ENCODE measurements at regions not wholly inside any gene's neighbourhood (a gene's known extent, or its start where the extent isn't known, plus 50 kb on each side); places are given as distances from the start of the nearest gene placed in this dataset.

- Histone ChIP-seq H3K79me2 (ENCODE audit: control insufficient read depth, insufficient read depth, low read length) (no peaks in the 10 kb centered on the region), H3K4me1 (ENCODE audit: control insufficient read depth, extremely low read depth, insufficient read depth, low read length) (no peaks in the 10 kb centered on the region), H4K20me1 (replicated peaks; ENCODE audit: control insufficient read depth, extremely low read depth, insufficient read depth, low read length) (no peaks in the 10 kb centered on the region), H3K9ac (replicated peaks; ENCODE audit: extremely low read depth, insufficient read depth, low read length) (no peak overlapping the region), H3K9me3 (replicated peaks; ENCODE audit: control insufficient read depth, insufficient read depth, low read length) (no peaks in the 10 kb centered on the region), H3K4me2 (ENCODE audit: insufficient read depth, low read length) (no peak overlapping the region), H3K9me1 (replicated peaks; ENCODE audit: control insufficient read depth, extremely low read depth, insufficient read depth, low read length) (no peaks in the 10 kb centered on the region), H3K36me3 (ENCODE audit: control insufficient read depth in 2 of 2, extremely low read depth in 1 of 2, insufficient read depth in 2 of 2, low read length in 2 of 2) (no peaks in the 10 kb centered on the region), H3K4me3 (replicated peaks in 1 of 3; ENCODE audit: insufficient read depth in 1 of 3, low read depth in 1 of 3, low read length in 3 of 3) (no peak overlapping the region), H3K27ac (ENCODE audit: insufficient read depth, low read depth, low read length) (no peak overlapping the region), H3K27me3 (ENCODE audit: control insufficient read depth in 2 of 2, insufficient read depth in 2 of 2, low read length in 2 of 2) (no peaks in the 10 kb centered on the region), H2AFZ (ENCODE audit: low read depth, low read length) (no peak overlapping the region)
- DNase-seq (ENCODE audit: low read depth, low spot score) (no peak), FAIRE-seq (no peak)
- TF ChIP-seq POLR2AphosphoS5 (IDR thresholded peaks at IDR 0.05; ENCODE audit: insufficient read depth, low read depth, low read length): no peak
- TF ChIP-seq POLR2A (IDR thresholded peaks at IDR 0.05; ENCODE audit: low read depth, low read length): no peak
- no peak for TF ChIP-seq JUN (IDR thresholded peaks at IDR 0.05; ENCODE audit: borderline replicate concordance, insufficient read depth, insufficient read length, low read depth)
- no peak for TF ChIP-seq CTCF (IDR thresholded peaks at IDR 0.05; ENCODE audit: extremely low read depth in 1 of 2, insufficient read depth in 1 of 2, low read depth in 1 of 2, low read length in 2 of 2)
- TF ChIP-seq MYC (IDR thresholded peaks at IDR 0.05; ENCODE audit: low read depth, low read length): no peak
- no peak for TF ChIP-seq GATA2 (IDR thresholded peaks at IDR 0.05; ENCODE audit: insufficient read depth, insufficient read length, low read depth, low read length)
- CTCF ChIA-PET: no interaction called here
- dilution Hi-C loops (cut with MboI; ENCODE audit: extremely low pct_ligation_motif_present, low sequenced_read_pairs) (no loop called here), intact Hi-C loops (cut with micrococcal nuclease) (no loop called here)
- POLR2A ChIA-PET: no interaction called here
- BruUV-seq (replicated peaks): no TSS peak
These were observed 1556.6 kb upstream of the TMEFF2 start for GRCh38 chr2:193751299-193751698.

- CTCF ChIA-PET: no interaction called here
- intact Hi-C loops (cut with micrococcal nuclease): no loop called here
- no peaks in the 10 kb centered on the region for H3K27me3 ChIP-seq (ENCODE audit: control insufficient read depth in 2 of 2, insufficient read depth in 2 of 2, low read length in 2 of 2)
- dilution Hi-C loops (cut with MboI; ENCODE audit: extremely low pct_ligation_motif_present, low sequenced_read_pairs): no loop called here
- H2AFZ ChIP-seq (ENCODE audit: low read depth, low read length): no peak overlapping the region
- H3K4me1 ChIP-seq (ENCODE audit: control insufficient read depth, extremely low read depth, insufficient read depth, low read length): no peaks in the 10 kb centered on the region
- POLR2A ChIA-PET: no interaction called here
- no peak overlapping the region for H3K27ac ChIP-seq (ENCODE audit: insufficient read depth, low read depth, low read length)
- no peak overlapping the region for H3K4me3 ChIP-seq (replicated peaks in 1 of 3; ENCODE audit: insufficient read depth in 1 of 3, low read depth in 1 of 3, low read length in 3 of 3)
- H4K20me1 ChIP-seq (replicated peaks; ENCODE audit: control insufficient read depth, extremely low read depth, insufficient read depth, low read length): no peaks in the 10 kb centered on the region
- H3K79me2 ChIP-seq (ENCODE audit: control insufficient read depth, insufficient read depth, low read length): no peaks in the 10 kb centered on the region
- no peaks in the 10 kb centered on the region for H3K9me1 ChIP-seq (replicated peaks; ENCODE audit: control insufficient read depth, extremely low read depth, insufficient read depth, low read length)
- BruUV-seq (replicated peaks): no TSS peak
- no peaks in the 10 kb centered on the region for H3K36me3 ChIP-seq (ENCODE audit: control insufficient read depth in 2 of 2, extremely low read depth in 1 of 2, insufficient read depth in 2 of 2, low read length in 2 of 2)
- H3K9me3 ChIP-seq (replicated peaks; ENCODE audit: control insufficient read depth, insufficient read depth, low read length): no peaks in the 10 kb centered on the region
- H3K9ac ChIP-seq (replicated peaks; ENCODE audit: extremely low read depth, insufficient read depth, low read length): no peak overlapping the region
- TF ChIP-seq EZH2 (IDR thresholded peaks at IDR 0.05; ENCODE audit: borderline replicate concordance, low read depth, low read length, severe bottlenecking) (no peak), CTCF (IDR thresholded peaks at IDR 0.05; ENCODE audit: extremely low read depth in 1 of 2, insufficient read depth in 1 of 2, low read depth in 1 of 2, low read length in 2 of 2) (no peak), GATA2 (IDR thresholded peaks at IDR 0.05; ENCODE audit: insufficient read depth, insufficient read length, low read depth, low read length) (no peak), JUN (IDR thresholded peaks at IDR 0.05; ENCODE audit: borderline replicate concordance, insufficient read depth, insufficient read length, low read depth) (no peak), MYC (IDR thresholded peaks at IDR 0.05; ENCODE audit: low read depth, low read length) (no peak), POLR2A (IDR thresholded peaks at IDR 0.05; ENCODE audit: low read depth, low read length) (no peak), POLR2AphosphoS5 (IDR thresholded peaks at IDR 0.05; ENCODE audit: insufficient read depth, low read depth, low read length) (no peak), FOS (IDR thresholded peaks at IDR 0.05; ENCODE audit: borderline replicate concordance, insufficient read depth, low read length) (no peak), MAX (IDR thresholded peaks at IDR 0.05; ENCODE audit: insufficient read depth, insufficient read length) (no peak)
- DNase-seq (ENCODE audit: low read depth, low spot score) (no peak), FAIRE-seq (no peak)
- H3K4me2 ChIP-seq (ENCODE audit: insufficient read depth, low read length): no peak overlapping the region
These were observed 1554.8 kb upstream of the TMEFF2 start for GRCh38 chr2:193749485-193749884.

Data from endothelial cell of umbilical vein (primary cell).